ENCODE measurements at regions not wholly inside any gene's neighbourhood (a gene's known extent, or its start where the extent isn't known, plus 50 kb on each side); places are given as distances from the start of the nearest gene placed in this dataset.
"Not testable (repeated sequence)": the region's sequence is repeated elsewhere in the genome, so short reads cannot be mapped to it uniquely, and the experiment has no call there.

- DNase-seq (ENCODE audit: low spot score); ATAC-seq; intact Hi-C loops (cut with DNase I): not testable (repeated sequence)
These were observed 297.4 kb downstream of the CACNA1B start for GRCh38 chr9:138174954-138175353.

- ATAC-seq; intact Hi-C loops (cut with DNase I); DNase-seq (ENCODE audit: low spot score): not testable (repeated sequence)
These were observed 297.8 kb downstream of the CACNA1B start for GRCh38 chr9:138175354-138175753.

GRCh38 chr9:138177091-138177490, 299.5 kb downstream of the CACNA1B start:
- intact Hi-C loops (cut with DNase I); ATAC-seq; DNase-seq (ENCODE audit: low spot score): not testable (repeated sequence)

DNA sequence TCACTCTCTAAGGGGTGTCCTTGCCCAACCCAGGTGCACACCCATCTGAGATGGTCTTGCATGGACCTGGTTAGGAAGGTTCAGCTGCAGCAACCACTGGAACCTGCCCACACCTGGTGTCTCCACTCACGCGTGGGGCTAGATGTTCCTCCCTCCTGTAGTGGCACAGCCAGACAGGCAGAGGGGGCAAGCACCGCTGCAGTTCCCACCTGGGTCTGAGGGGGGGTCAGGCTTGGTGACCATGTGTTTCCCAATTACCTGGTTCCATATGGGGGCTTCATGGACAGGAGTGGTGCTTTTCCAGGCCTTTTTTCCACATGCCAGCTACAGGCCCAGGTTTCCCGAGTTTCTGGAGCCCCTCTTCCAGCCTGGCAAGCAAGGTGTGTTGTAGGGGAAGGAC, 301.4 kb downstream of the CACNA1B start:
- DNase-seq (ENCODE audit: low spot score); intact Hi-C loops (cut with DNase I); ATAC-seq: not testable (repeated sequence)

DNA sequence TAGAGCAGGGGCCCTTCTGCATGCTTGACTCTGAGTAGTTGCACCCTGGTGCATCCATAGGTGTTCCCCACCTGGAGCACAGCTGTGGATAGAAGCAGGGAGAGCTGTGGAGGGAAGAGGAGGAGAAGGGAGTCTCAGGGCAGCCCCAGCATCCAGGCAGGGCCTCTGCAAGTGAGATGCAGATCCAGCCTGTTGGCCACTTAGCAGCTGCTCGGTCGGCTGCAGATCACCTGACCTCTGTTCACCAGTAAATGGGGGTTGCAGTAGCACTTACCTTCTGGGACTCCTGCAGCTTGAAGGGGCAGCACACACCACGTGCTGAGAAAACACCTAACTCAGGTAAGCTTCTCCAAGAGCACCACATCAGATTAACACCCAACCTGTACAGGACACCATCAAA, 302.1 kb downstream of the CACNA1B start:
- intact Hi-C loops (cut with DNase I); DNase-seq (ENCODE audit: low spot score); ATAC-seq: not testable (repeated sequence)

- DNase-seq (ENCODE audit: low spot score); ATAC-seq; intact Hi-C loops (cut with DNase I): not testable (repeated sequence)
These were observed 304.4 kb downstream of the CACNA1B start for GRCh38 chr9:138181963-138182362.

DNA sequence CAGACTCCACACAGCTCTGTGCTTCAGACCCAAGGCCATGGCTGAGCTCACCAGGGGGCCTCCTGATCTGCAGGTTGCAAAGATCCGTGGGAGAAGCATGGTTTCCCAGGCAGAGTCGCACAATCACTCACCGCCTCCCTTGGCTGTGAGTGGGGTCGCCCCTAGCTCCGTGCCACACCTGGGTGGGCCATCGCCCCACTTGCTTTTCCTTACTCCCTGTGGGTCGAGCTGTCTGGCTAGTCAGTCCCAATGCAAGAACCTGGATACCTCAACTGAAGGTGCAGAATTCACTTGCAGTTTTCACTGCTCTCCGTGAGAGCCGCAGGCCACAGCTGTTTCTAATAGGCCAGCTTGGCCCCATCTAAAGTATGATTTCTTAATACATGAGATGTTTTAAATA, 319.6 kb downstream of the CACNA1B start:
- DNase-seq (ENCODE audit: low spot score); ATAC-seq; intact Hi-C loops (cut with DNase I): not testable (repeated sequence)

DNA sequence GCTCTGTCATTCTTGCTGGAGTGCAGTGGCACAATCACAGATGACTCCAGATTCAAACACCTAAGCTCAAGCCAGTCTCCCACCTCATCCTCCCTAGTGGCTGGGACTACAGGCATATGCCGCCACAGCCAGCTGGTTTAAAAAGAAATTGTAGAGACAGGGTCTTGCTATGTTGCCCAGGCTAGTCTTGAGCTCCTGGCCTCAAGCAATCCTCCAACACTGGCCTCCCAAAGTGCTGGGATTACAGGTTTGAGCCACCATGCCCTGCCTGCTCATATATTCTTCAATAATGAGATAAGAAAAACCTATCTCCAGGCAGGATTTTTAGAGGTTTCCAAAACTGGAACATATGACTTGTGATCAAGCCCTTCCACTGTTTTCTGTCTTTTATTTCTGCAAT, 321.4 kb downstream of the CACNA1B start:
- intact Hi-C loops (cut with DNase I); DNase-seq (ENCODE audit: low spot score); ATAC-seq: not testable (repeated sequence)

DNA sequence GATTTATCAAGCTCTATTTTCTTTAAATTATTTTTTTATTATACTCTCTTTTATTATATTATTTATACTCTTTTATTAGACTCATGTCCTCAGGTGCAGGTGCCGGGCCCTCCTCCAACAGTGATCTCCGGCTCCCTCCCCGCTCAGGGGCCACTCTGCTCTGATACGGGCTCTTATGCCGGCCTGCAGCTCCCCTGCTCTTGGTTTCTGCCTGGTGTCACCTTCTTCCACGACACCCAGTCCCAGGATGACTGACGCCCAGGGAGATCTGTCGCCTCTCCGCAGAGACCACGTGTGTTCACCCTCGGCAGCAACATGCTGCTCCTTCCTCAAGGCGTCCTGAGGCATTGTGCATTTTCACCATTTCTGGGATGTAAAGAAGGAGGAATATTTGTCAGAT, 322.3 kb downstream of the CACNA1B start:
- intact Hi-C loops (cut with DNase I); DNase-seq (ENCODE audit: low spot score); ATAC-seq: not testable (repeated sequence)

- DNase-seq (ENCODE audit: low spot score); intact Hi-C loops (cut with DNase I): not testable (repeated sequence)
- ATAC-seq, result peak; percentile 46
These were observed 323.0 kb downstream of the CACNA1B start for GRCh38 chr9:138200481-138201142.

DNA sequence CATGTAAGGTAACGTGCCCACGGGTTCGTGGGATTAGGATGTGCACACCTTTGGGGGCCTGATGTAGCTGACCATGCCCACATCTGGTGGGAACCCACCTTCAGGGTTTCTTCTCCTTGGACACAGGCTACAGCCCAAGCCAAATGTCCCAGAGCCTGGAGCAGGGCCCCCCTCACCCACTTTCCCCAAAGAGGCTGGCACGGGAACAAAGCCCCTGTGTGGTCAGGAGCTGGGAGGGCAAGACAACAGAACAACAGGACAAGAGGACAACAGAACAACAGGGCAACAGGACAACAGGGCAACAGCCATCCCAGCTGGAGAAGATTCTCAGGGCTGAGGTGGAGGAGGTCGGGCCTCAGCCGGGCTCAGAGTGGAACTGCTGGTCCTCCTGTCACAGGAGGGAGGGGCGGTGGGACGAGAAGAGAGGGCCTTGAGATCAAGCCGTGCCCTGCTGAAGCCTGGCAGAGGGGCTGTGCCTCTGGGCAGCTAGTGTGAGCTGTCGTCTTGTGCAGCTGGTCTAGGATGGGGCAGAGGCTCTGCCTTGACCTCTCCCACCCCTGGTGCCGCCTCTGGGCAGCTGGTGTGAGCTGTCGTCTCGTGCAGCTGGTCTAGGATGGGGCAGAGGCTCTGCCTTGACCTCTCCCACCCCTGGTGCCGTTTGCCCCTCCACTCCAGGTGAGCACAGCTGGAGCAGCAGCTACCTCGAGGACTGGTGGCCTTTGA, 323.7 kb downstream of the CACNA1B start:
- intact Hi-C loops (cut with DNase I); DNase-seq (ENCODE audit: low spot score): not testable (repeated sequence)

GRCh38 chr9:138202043-138202442, 324.5 kb downstream of the CACNA1B start:
- DNase-seq (ENCODE audit: low spot score); ATAC-seq; intact Hi-C loops (cut with DNase I): not testable (repeated sequence)

More for the DNA sequence above, 323.7 kb downstream of the CACNA1B start:
- ATAC-seq, result not testable (repeated sequence)

- DNase-seq (ENCODE audit: low spot score); ATAC-seq; intact Hi-C loops (cut with DNase I): not testable (repeated sequence)
These were observed 325.7 kb downstream of the CACNA1B start for GRCh38 chr9:138203304-138203703.

- DNase-seq (ENCODE audit: low spot score); ATAC-seq; intact Hi-C loops (cut with DNase I): not testable (repeated sequence)
These were observed 326.3 kb downstream of the CACNA1B start for GRCh38 chr9:138203872-138204271.

DNA sequence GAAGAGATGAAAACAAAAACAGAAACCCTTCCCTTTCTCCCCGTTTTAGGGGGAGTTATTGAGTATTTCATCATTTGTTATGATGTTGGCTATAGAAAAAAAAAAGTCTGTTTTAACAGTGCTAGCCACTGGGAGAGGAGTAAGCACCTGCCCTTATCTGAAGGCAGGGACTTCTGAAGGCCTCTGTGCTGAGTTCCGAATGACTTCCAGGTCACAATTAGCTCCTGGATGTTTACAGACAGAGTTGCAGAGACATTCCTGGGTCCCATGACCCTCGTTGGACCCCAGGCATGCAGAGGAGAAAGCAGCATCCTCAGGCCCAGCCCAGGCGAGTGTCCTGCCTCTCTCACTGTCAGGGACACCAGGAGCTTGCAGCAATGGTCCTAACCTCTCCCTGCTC, 328.5 kb downstream of the CACNA1B start:
- ATAC-seq; DNase-seq (ENCODE audit: low spot score); intact Hi-C loops (cut with DNase I): not testable (repeated sequence)

- DNase-seq (ENCODE audit: low spot score); intact Hi-C loops (cut with DNase I): not testable (repeated sequence)
- peak; percentile 93 for ATAC-seq
These were observed 330.0 kb downstream of the CACNA1B start for GRCh38 chr9:138207300-138208179.

- intact Hi-C loops (cut with DNase I), result not testable (repeated sequence)
- ATAC-seq (peak; percentile 38), DNase-seq (ENCODE audit: low spot score) (peak; percentile 53)
These were observed 331.6 kb downstream of the CACNA1B start for GRCh38 chr9:138209071-138209644.

DNA sequence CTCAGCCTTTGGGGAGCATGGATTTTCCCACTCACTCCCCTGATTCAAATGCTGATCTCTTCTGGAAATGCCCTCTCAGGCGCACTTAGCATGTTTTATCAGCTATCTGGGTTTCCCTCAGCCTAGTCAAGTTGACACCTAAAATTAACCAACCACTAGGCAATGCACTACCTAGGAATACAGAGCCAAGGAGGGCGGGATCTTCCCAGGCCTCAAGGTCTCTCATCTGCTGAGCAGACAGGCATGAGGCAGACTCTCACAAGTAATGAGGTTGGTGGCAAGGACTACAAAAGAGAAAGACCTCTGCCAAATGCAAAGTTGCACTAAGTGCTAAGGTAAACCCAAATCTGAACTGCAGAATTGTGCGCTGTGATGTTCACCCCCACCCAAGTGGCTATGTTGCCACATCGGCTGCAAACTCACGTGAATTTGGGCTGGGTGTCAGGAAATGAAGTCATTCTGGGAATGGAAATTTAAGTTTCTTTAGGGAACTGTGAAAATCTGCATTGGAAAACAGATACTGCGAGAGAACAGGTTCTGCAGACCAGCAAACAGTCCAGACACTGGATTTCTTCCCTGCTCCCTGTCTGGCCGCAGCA, 332.9 kb downstream of the CACNA1B start:
- ATAC-seq; intact Hi-C loops (cut with DNase I); DNase-seq (ENCODE audit: low spot score): not testable (repeated sequence)
